A673 (cell line): ENCODE measurements at regions not wholly inside any gene's neighbourhood (a gene's known extent, or its start where the extent isn't known, plus 50 kb on each side); places are given as distances from the start of the nearest gene placed in this dataset.

Experiments
- CTCF ChIP-seq: fragments of 300-800, 200-600 bp; sonication (generic); conservative IDR thresholded peaks from 2 replicates; pipeline ENCODE4 v1.5.1; 2017; ENCODE audit warnings: low read depth, mild to moderate bottlenecking, antibody characterized with exemption, low read length, moderate library complexity, mixed read lengths
- EZH2 ChIP-seq: fragments of 200-600 bp; sonication (generic); IDR thresholded peaks from 2 replicates; pipeline ENCODE4 v1.6.1; 2017; ENCODE audit warnings: borderline replicate concordance, low read depth, mild to moderate bottlenecking, mixed read lengths, antibody characterized with exemption, low read length; ENCODE audit not compliant: poor library complexity, severe bottlenecking

GRCh38 chr10:4303045-4303444 lies 518.0 kb upstream of the KLF6 start:
- TF ChIP-seq CTCF (no peak), EZH2 (no peak)
